Prostate gland (tissue), 2 donors: ENCODE measurements at regions not wholly inside any gene's neighbourhood (a gene's known extent, or its start where the extent isn't known, plus 50 kb on each side); places are given as distances from the start of the nearest gene placed in this dataset.

Experiments used
- POLR2A ChIP-seq: fragments of 450-650 bp; IDR thresholded peaks from one replicate; pipeline ENCODE4 v1.6.1; 2016; ENCODE audit warnings: antibody characterized with exemption, mild to moderate bottlenecking
- POLR2AphosphoS5 ChIP-seq: sonication (generic); formaldehyde crosslinking; IDR thresholded peaks from one replicate; pipeline ENCODE4 v1.6.1; 2017; ENCODE audit warnings: antibody characterized with exemption
- TF ChIP-seq, protein P1 (sequence below), 4 experiments: fragments of 200-600 bp in 2 of 4; fragments of 450-650 bp in 2 of 4; sonication (generic) in 2 of 4; IDR thresholded peaks; 1 replicate in 3 of 4; 2 replicates in 1 of 4; pipeline ENCODE4 v1.5.1; 2016 to 2019; ENCODE audit warnings: antibody characterized with exemption in 4 of 4, mild to moderate bottlenecking in 2 of 4, moderate library complexity in 2 of 4

DNA sequence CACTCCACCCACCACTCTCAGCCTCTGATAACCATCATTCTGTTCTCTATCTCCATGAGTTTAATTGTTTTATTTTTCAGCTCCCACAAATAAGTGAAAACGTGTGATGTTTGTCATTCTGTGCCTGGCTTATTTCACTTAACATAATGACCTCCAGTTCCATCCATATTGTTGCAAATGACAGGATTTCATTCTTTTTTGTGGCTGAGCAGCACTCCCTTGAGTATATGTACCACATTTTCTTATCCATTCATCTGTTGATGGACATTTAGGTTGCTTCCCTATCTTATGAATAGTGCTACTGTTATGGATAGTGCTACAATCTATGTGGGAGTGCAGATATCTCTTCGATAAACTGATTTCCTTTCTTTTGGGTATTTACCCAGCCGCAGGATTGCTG, 103.3 kb upstream of the PDE7B start:
- TF ChIP-seq, protein P1, sequence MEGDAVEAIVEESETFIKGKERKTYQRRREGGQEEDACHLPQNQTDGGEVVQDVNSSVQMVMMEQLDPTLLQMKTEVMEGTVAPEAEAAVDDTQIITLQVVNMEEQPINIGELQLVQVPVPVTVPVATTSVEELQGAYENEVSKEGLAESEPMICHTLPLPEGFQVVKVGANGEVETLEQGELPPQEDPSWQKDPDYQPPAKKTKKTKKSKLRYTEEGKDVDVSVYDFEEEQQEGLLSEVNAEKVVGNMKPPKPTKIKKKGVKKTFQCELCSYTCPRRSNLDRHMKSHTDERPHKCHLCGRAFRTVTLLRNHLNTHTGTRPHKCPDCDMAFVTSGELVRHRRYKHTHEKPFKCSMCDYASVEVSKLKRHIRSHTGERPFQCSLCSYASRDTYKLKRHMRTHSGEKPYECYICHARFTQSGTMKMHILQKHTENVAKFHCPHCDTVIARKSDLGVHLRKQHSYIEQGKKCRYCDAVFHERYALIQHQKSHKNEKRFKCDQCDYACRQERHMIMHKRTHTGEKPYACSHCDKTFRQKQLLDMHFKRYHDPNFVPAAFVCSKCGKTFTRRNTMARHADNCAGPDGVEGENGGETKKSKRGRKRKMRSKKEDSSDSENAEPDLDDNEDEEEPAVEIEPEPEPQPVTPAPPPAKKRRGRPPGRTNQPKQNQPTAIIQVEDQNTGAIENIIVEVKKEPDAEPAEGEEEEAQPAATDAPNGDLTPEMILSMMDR (IDR thresholded peaks at IDR 0.05), result no peak
- no peak for TF ChIP-seq POLR2A
- TF ChIP-seq POLR2AphosphoS5, result no peak
